ENCODE measurements at regions not wholly inside any gene's neighbourhood (a gene's known extent, or its start where the extent isn't known, plus 50 kb on each side); places are given as distances from the start of the nearest gene placed in this dataset.

- Histone ChIP-seq H3K36me3 (no peaks in the 10 kb centered on the region), H3K9me3 (no peaks in the 10 kb centered on the region), H3K4me3 (no peak overlapping the region), H3K27ac (no peak overlapping the region), H3K27me3 (no peaks in the 10 kb centered on the region), H3K4me1 (no peaks in the 10 kb centered on the region)
- no peak for TF ChIP-seq CTCF (IDR thresholded peaks at IDR 0.05)
- TF ChIP-seq EP300 (IDR thresholded peaks at IDR 0.05) = no peak
- no peak for TF ChIP-seq POLR2AphosphoS5 (IDR thresholded peaks at IDR 0.05)
- TF ChIP-seq POLR2A (IDR thresholded peaks at IDR 0.05) = no peak
- ATAC-seq (ENCODE audit: low FRiP score in 2 of 2) (no peak), DNase-seq (no peak)
- 77 to 79% methylated on average over 3 of the region's 3 CpGs for WGBS, 2 donors
Measured at GRCh38 chr21:27647401-27647800, 680.5 kb upstream of the ADAMTS5 start.

GRCh38 chr21:27646691-27647090 is 679.8 kb upstream of the ADAMTS5 start:
- DNase-seq (no peak), ATAC-seq (ENCODE audit: low FRiP score in 2 of 2) (no peak)
- H3K4me1 ChIP-seq = no peaks in the 10 kb centered on the region
- no peaks in the 10 kb centered on the region for H3K9me3 ChIP-seq
- H3K27me3 ChIP-seq = no peaks in the 10 kb centered on the region
- H3K36me3 ChIP-seq = no peaks in the 10 kb centered on the region
- no peak overlapping the region for H3K27ac ChIP-seq
- no peak overlapping the region for H3K4me3 ChIP-seq
- TF ChIP-seq POLR2AphosphoS5 (IDR thresholded peaks at IDR 0.05) (no peak), POLR2A (IDR thresholded peaks at IDR 0.05) (no peak), CTCF (IDR thresholded peaks at IDR 0.05) (no peak), EP300 (IDR thresholded peaks at IDR 0.05) (no peak)

- TF ChIP-seq POLR2A (IDR thresholded peaks at IDR 0.05) (no peak), CTCF (IDR thresholded peaks at IDR 0.05) (no peak), EP300 (IDR thresholded peaks at IDR 0.05) (no peak), POLR2AphosphoS5 (IDR thresholded peaks at IDR 0.05) (no peak)
- WGBS, 2 donors = 92 to 94% methylated on average over 2 of the region's 2 CpGs
Measured at GRCh38 chr21:27646056-27646455, 679.2 kb upstream of the ADAMTS5 start.

GRCh38 chr21:27645285-27645684 is 678.4 kb upstream of the ADAMTS5 start:
- Histone ChIP-seq H3K27me3 (no peaks in the 10 kb centered on the region), H3K4me3 (no peak overlapping the region), H3K36me3 (no peaks in the 10 kb centered on the region), H3K9me3 (no peaks in the 10 kb centered on the region), H3K4me1 (no peaks in the 10 kb centered on the region), H3K27ac (no peak overlapping the region)
- ATAC-seq (ENCODE audit: low FRiP score in 2 of 2) = no peak
- no peak for DNase-seq
- TF ChIP-seq POLR2AphosphoS5 (IDR thresholded peaks at IDR 0.05) (no peak), CTCF (IDR thresholded peaks at IDR 0.05) (no peak), POLR2A (IDR thresholded peaks at IDR 0.05) (no peak), EP300 (IDR thresholded peaks at IDR 0.05) (no peak)

More at GRCh38 chr21:27646056-27646455, 679.2 kb upstream of the ADAMTS5 start:
- H3K27me3 ChIP-seq = no peaks in the 10 kb centered on the region
- no peaks in the 10 kb centered on the region for H3K36me3 ChIP-seq
- no peak for DNase-seq
- H3K27ac ChIP-seq = no peak overlapping the region
- no peaks in the 10 kb centered on the region for H3K4me1 ChIP-seq
- no peak for ATAC-seq (ENCODE audit: low FRiP score in 2 of 2)
- no peaks in the 10 kb centered on the region for H3K9me3 ChIP-seq
- no peak overlapping the region for H3K4me3 ChIP-seq

- H3K27me3 ChIP-seq = no peaks in the 10 kb centered on the region
- H3K36me3 ChIP-seq = no peaks in the 10 kb centered on the region
- ATAC-seq (ENCODE audit: low FRiP score in 2 of 2) (no peak), DNase-seq (no peak)
- WGBS, 2 donors = 82 to 85% methylated on average over 1 of the region's 1 CpG
- TF ChIP-seq EP300 (IDR thresholded peaks at IDR 0.05) = no peak
- no peak for TF ChIP-seq POLR2AphosphoS5 (IDR thresholded peaks at IDR 0.05)
- TF ChIP-seq POLR2A (IDR thresholded peaks at IDR 0.05) = no peak
- no peak for TF ChIP-seq CTCF (IDR thresholded peaks at IDR 0.05)
- H3K4me3 ChIP-seq = no peak overlapping the region
- H3K9me3 ChIP-seq = no peaks in the 10 kb centered on the region
- H3K27ac ChIP-seq = no peak overlapping the region
- H3K4me1 ChIP-seq = no peaks in the 10 kb centered on the region
Measured at GRCh38 chr21:27643326-27643725, 676.4 kb upstream of the ADAMTS5 start.
